ENCODE measurements at regions not wholly inside any gene's neighbourhood (a gene's known extent, or its start where the extent isn't known, plus 50 kb on each side); places are given as distances from the start of the nearest gene placed in this dataset.
A peak's percentile ranks its signal among the peaks of the same experiment; 100 is the strongest.

- DNase-seq = peak; percentile 0
Observed at GRCh38 chr2:16148632-16149348, 208.4 kb downstream of the MYCN start.

DNA sequence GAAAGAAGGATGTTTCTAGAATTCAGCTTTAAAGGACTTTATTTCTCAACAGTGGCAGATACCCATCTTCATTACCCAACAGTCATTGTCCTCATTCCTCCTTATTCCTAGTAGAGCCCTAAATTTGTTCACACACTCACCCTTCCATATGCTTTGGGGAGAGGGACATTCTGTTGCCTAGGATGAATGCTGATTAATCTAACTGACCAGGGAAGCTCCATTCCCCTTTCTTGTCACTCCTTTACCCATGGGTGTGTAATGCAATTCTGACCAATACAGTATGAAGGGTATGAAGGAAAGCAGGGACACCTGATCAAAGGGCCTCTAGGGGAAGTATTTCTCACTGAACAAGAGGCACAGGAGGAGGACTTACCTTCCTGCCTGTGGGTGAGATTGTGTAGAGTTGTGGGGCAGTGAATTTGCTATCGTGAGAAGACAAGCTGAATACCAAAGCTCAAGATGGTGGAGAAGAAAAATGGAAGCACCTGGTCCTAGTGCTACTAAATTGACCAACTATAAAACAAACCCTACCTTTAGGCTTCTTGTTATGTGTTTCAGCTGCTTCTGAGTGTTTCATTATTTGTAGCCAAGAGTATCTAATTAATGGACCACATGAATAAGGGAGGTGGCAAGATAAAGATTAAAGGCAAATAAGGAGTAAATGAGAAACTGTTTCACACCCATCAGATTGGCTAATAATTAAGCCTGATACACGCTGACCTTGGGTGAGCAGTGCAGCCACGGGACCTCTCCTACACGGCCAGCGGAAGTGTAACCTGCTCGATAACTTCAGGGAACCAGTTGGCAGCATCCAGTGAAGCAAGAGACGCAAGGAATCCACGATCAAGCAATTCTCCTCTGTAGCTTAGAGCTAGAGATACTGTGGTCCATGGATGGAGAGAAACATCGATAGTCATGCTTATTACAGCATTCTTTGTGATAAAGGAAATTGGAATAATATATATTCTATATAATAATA lies 202.3 kb downstream of the MYCN start:
- peak; percentile 5 for DNase-seq

- peak; percentile 53 for DNase-seq
Observed at GRCh38 chr2:16141641-16141921, 201.2 kb downstream of the MYCN start.

GRCh38 chr2:16140771-16141640 lies 200.7 kb downstream of the MYCN start:
- DNase-seq = no peak

DNA sequence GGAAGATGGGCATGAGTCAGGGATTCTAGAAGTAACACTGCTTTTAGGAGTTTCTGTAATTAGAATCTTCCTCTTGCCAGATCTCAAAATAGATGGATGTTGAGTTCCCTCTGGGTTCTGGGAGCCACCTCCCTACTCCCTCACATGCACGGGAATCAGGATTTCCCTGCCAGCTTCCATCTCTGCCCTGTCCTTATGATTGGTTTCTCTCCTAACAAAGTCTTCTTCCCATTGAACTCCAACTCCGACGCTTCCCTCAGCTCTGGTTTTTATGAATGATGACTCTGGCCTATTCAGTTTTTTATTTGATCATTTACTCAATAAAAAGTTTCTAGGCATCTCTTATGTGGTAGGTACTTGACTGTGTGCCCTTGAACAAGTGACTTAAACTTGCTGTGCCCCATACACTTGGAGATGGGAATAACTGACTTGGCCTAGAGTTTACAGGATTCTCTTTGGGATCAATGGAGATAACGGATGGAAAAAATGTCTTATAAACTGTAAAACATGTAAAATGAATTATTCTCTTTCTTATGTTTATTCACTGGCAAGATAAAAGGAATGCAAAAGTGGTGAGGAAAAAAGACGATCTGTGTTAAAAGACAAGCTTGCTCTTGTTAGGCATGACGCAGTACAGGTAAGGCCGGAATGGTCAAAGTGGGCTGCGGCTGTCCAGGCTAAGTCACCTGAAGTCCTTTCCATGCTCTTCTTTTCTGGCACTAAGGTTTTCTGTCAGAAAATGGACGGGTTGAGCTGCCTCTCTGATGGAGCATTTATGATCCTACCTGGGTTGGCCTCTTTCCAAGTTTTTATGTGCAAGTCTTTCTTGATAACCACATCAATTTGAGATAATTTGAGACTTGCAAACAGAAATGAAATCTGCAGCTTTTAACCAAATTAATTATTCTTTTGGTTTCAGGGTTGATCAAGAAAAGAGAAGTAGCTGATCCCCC lies 199.6 kb downstream of the MYCN start:
- DNase-seq = peak; percentile 1

DNA sequence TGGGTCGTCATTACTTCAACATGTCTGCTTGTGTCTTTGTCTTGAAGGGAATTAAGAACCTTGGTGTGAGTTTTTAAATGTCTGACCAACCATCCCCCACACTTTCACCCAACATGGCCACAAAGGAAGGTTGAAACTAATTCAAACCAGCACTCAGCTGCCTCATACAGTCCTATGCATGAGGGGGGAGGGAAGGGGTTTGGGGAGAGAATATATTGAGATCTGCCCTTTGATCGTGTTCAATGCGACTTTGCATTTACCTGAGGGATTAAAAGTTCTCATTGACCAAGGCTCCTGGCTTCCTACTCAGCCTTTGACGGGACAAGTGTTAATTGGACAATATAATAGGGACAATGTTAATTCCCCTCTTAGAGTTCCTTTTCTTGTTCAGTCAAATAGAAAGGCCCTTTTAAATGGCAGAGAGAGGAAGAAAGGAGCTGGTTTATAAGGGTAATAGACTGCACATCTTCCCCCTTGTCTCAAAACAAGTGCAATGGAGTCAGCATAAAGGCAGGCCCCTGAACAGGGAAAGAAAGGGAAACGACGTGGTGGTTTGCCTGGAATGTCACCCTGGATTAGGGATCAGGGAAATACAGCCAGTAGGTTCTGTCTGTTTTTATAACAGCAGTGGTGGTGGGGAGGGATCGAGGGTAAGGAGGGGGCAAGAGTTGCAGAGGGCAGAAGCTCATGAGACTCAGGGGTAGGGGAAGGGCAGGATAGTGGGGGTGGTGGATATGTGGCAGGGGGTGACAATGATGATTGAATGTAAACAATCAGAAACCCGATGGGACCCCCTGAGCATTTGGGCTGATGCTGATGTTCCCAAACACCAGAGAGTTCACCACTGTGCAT lies 198.7 kb downstream of the MYCN start:
- peak; percentile 11 for DNase-seq

- no peak for DNase-seq
Observed at GRCh38 chr2:16137080-16137755, 196.9 kb downstream of the MYCN start.

DNA sequence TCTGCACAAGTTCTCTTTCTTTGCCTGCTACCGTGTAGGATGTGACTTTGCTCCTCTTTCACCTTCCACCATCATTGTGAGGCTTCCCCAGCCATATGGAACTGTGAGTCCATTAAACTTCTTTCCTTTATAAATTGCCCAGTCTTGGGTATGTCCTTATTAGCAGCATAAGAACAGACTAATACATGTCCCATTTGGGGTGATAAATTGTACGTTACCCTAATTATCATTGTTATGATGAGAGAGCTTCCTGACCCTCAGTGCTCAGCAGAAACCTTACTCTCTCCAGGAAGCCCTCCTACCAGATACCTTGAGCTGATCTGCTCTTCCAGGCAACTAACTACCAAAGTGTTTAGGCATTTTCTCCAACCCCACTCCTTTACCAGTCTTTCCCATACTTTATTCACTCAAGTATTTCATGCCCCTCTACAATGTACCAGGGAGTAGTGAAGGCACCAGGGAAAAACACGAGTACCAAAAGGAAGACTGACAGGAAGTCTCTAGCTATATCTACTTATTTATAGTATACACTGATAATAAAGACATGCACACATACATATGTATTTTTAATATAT lies 196.2 kb downstream of the MYCN start:
- no peak for DNase-seq

- DNase-seq = peak; percentile 0
Observed at GRCh38 chr2:16135913-16136310, 195.6 kb downstream of the MYCN start.

DNA sequence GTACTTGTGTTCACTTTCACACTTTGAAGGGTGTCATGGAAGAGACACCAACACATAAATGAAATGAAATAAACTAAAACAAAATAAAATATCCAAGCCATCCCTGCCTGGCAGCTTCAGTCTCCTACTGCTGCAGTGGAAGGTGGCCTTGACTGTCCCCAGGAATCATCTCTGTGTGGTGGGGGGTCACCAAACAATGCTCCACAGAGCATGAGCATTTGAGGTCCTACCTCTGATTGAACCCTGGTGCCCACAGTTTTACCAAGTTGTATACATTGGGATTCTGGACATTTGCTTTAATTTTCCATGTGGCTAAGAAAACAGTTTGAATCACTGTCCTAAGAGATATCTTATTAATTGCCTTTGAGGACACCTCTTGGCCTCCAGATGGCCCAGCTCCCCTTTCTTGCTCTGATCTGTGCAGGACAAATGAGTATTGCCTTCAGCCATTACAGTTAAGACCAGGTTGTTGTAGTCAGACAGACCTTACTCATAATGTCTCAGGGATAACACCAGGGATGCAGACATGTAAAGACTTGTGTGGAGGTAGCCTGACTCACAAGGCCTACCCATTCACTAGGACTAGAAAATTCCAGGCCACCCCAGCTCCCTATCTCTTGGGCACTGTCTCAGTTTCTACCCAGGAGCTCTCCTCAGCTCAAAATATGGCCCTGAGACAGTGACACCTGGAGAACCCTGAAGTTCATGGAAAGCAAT lies 195.0 kb downstream of the MYCN start:
- DNase-seq = no peak

GRCh38 chr2:16134436-16135165 lies 194.3 kb downstream of the MYCN start:
- peak; percentile 1 for DNase-seq

DNA sequence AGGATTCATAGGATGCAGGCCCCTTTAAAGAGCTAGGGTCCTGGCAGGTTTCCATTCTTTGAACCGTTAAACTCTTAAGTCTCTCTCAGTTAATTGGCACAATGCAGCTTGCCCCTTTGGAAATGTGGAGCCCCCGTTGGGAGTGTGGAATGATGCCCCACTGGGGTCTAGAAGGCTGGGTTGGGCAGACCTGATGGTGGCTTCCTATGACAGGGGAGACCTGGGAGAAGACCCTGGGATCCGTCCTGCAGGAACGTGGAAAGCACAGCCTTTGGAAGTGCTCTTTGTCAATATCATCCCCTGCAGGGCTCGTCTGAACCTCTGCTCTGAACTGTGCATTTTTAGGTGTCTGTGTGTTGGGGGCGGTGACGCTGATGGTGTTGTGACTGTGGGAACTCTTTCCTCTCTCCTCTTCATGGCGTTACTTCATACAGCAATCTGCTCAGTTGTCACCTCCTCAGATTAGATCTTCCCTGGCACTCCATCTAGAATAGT lies 190.6 kb downstream of the MYCN start:
- no peak for DNase-seq

DNA sequence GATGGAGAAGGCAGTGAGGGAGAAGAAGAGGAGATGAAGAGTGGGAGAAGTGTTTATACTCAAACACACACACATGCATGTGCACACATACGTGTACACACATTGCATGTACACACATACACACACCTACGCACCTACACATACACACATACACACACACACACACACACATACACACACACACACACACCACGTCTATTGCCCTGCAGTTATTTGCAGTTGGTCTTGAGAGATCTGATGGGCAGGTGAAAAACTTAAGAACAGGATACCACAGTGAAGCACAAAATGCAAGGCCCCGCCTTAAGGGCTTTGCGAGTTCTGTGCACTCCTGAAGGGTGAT lies 190.2 kb downstream of the MYCN start:
- DNase-seq = no peak

GRCh38 chr2:16129716-16130540 lies 189.6 kb downstream of the MYCN start:
- DNase-seq = no peak

DNA sequence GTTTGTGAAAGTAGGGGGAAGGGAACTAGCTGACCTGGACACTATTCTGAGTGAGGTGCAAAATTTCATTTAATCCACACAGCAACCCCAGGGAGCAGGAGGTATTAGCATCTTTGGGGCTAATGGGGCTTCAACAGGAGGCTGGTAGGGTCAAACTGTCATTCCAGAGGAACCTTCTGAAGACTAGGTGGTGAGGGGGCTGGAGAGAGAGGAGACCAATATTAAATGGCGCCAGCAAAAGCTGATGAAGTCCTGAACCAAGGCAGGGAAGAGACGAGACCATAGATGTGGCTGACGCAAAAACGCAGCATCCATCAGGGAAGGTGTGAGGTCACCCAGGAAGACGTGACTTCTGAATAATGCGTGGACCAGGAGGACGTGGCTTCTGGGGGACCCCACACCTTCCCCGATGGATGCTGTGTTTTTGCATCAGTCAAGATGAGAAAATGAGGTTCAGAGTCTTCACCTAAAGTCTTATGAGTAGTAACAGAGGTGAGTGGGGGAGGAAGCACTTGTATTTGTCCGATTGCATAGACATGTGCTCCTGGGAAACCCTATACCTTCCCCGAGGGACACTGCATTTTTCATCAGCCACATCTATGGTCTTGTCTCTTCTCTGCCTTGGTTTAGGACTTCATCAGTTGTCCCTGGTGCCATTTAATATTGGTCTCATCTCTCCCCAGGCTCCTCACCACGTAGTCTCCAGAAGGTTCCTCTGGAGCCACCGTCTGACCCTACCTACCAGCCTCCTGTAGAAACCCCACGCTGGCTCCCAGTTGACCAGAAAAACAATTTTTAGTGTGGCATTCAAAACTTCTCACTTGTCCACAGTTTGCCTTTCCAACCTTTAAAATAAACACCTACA lies 188.6 kb downstream of the MYCN start:
- no peak for DNase-seq

- no peak for DNase-seq
Observed at GRCh38 chr2:16127958-16128357, 187.6 kb downstream of the MYCN start.

All from retina (tissue), 1 donor.